ENCODE measurements at regions not wholly inside any gene's neighbourhood (a gene's known extent, or its start where the extent isn't known, plus 50 kb on each side); places are given as distances from the start of the nearest gene placed in this dataset.

GRCh38 chr3:80338366-80338765, 570.6 kb upstream of the ROBO1 start:
- TF ChIP-seq EZH2phosphoT487 (IDR thresholded peaks at IDR 0.05; ENCODE audit: insufficient read depth, low read depth) (no peak), EZH2 (IDR thresholded peaks at IDR 0.05; ENCODE audit: insufficient read depth, poor library complexity, severe bottlenecking) (no peak)
